Sciatic nerve (tissue), 2 donors: ENCODE measurements at regions not wholly inside any gene's neighbourhood (a gene's known extent, or its start where the extent isn't known, plus 50 kb on each side); places are given as distances from the start of the nearest gene placed in this dataset.
"Not testable (repeated sequence)": the region's sequence is repeated elsewhere in the genome, so short reads cannot be mapped to it uniquely, and the experiment has no call there.

Source experiments
- ATAC-seq: fragments of 200-7000 bp; cut with Tn5 transposase; one replicate; pipeline ENCODE4 v1.9.1; 2020; ENCODE audit warnings: mild to moderate bottlenecking, moderate library complexity
- DNase-seq: peaks from one replicate; pipeline ENCODE4 v3.0.0-alpha.2; 2020; ENCODE audit warnings: low spot score
- intact Hi-C: fragments of 100-400 bp; cut with DNase I; formaldehyde crosslinking; loops from one replicate; pipeline ENCODE4 v1.14.2; 2022
- donor health status: DM: no; HTN: no; CAD: no.
- donor health status: DM: no; HTN: no; CAD: no.

- ATAC-seq (no peak), DNase-seq (no peak)
- intact Hi-C loops = no loop called here
These were observed 117.6 kb upstream of the SOX21 start for GRCh38 chr13:94829837-94830365.

- intact Hi-C loops = no loop called here
- no peak for DNase-seq
- ATAC-seq = no peak
These were observed 117.0 kb upstream of the SOX21 start for GRCh38 chr13:94829185-94829836.

GRCh38 chr13:94827566-94827965, 115.2 kb upstream of the SOX21 start:
- intact Hi-C loops = no loop called here
- DNase-seq (no peak), ATAC-seq (no peak)

GRCh38 chr13:94825507-94825906, 113.2 kb upstream of the SOX21 start:
- DNase-seq (peak; percentile 73), ATAC-seq (peak; percentile 88)
- intact Hi-C loops = no loop called here

- no peak for DNase-seq
- intact Hi-C loops = no loop called here
- no peak for ATAC-seq
These were observed 112.3 kb upstream of the SOX21 start for GRCh38 chr13:94824601-94825000.

- intact Hi-C loops = no loop called here
- DNase-seq (no peak), ATAC-seq (no peak)
These were observed 110.0 kb upstream of the SOX21 start for GRCh38 chr13:94822356-94822755.

- intact Hi-C loops = no loop called here
These were observed 103.9 kb upstream of the SOX21 start for GRCh38 chr13:94816256-94816655.

GRCh38 chr13:94813920-94814475, 101.7 kb upstream of the SOX21 start:
- no peak for DNase-seq
- no peak for ATAC-seq
- intact Hi-C loops = no loop called here

More at GRCh38 chr13:94816256-94816655, 103.9 kb upstream of the SOX21 start:
- no peak for DNase-seq
- ATAC-seq = no peak

- DNase-seq = no peak
- intact Hi-C loops = no loop called here
- ATAC-seq = no peak
These were observed 99.4 kb upstream of the SOX21 start for GRCh38 chr13:94811753-94812152.

- ATAC-seq (peak; percentile 41), DNase-seq (no peak)
- intact Hi-C loops = no loop called here
These were observed 88.1 kb upstream of the SOX21 start for GRCh38 chr13:94800423-94800822.

- intact Hi-C loops = no loop called here
- ATAC-seq (peak; percentile 72), DNase-seq (no peak)
These were observed 87.0 kb upstream of the SOX21 start for GRCh38 chr13:94799299-94799698.

- intact Hi-C loops = no loop called here
- DNase-seq (no peak), ATAC-seq (no peak)
These were observed 86.4 kb upstream of the SOX21 start for GRCh38 chr13:94798738-94799137.

GRCh38 chr13:94795292-94795691, 82.9 kb upstream of the SOX21 start:
- intact Hi-C loops = no loop called here
- ATAC-seq = no peak
- no peak for DNase-seq

- ATAC-seq, intact Hi-C loops, DNase-seq: not testable (repeated sequence)
These were observed 73.9 kb upstream of the SOX21 start for GRCh38 chr13:94786246-94786645.

GRCh38 chr13:94784066-94784465, 71.7 kb upstream of the SOX21 start:
- no peak for ATAC-seq
- no peak for DNase-seq
- intact Hi-C loops = no loop called here

GRCh38 chr13:94783489-94783888, 71.1 kb upstream of the SOX21 start:
- no peak for ATAC-seq
- no peak for DNase-seq
- intact Hi-C loops = no loop called here

GRCh38 chr13:94780421-94780820, 68.1 kb upstream of the SOX21 start:
- intact Hi-C loops = no loop called here
- DNase-seq (no peak), ATAC-seq (no peak)

GRCh38 chr13:94778986-94779385, 66.6 kb upstream of the SOX21 start:
- DNase-seq (no peak), ATAC-seq (no peak)
- intact Hi-C loops = no loop called here

GRCh38 chr13:94778585-94778984, 66.2 kb upstream of the SOX21 start:
- ATAC-seq = no peak
- intact Hi-C loops = no loop called here
- DNase-seq = no peak

- intact Hi-C loops = no loop called here
- ATAC-seq (no peak), DNase-seq (no peak)
These were observed 64.6 kb upstream of the SOX21 start for GRCh38 chr13:94776956-94777355.

GRCh38 chr13:94776300-94776699, 64.0 kb upstream of the SOX21 start:
- DNase-seq = no peak
- peak; percentile 24 for ATAC-seq
- intact Hi-C loops = no loop called here
